EL (cell line): ENCODE measurements at regions not wholly inside any gene's neighbourhood (a gene's known extent, or its start where the extent isn't known, plus 50 kb on each side); places are given as distances from the start of the nearest gene placed in this dataset.
A peak's percentile ranks its signal among the peaks of the same experiment; 100 is the strongest.
"Not testable (repeated sequence)": the region's sequence is repeated elsewhere in the genome, so short reads cannot be mapped to it uniquely, and the experiment has no call there.

ENCODE experiments used
- DNase-seq: peaks from one replicate; pipeline ENCODE4 v3.0.0-alpha.2; 2016

GRCh38 chr15:70237626-70238025 is 139.9 kb upstream of the TLE3 start:
- peak; percentile 26 for DNase-seq

GRCh38 chr15:70236341-70237086 is 138.8 kb upstream of the TLE3 start:
- DNase-seq, result peak; percentile 90

- no peak for DNase-seq
Observed at GRCh38 chr15:70235347-70235746, 137.6 kb upstream of the TLE3 start.

GRCh38 chr15:70234256-70234905 is 136.7 kb upstream of the TLE3 start:
- peak; percentile 90 for DNase-seq

- DNase-seq, result no peak
Observed at GRCh38 chr15:70231484-70231883, 133.8 kb upstream of the TLE3 start.

- not testable (repeated sequence) for DNase-seq
Observed at GRCh38 chr15:70227918-70228317, 130.2 kb upstream of the TLE3 start.

- DNase-seq, result no peak
Observed at GRCh38 chr15:70227147-70227546, 129.4 kb upstream of the TLE3 start.

GRCh38 chr15:70226337-70226980 is 128.7 kb upstream of the TLE3 start:
- no peak for DNase-seq

- no peak for DNase-seq
Observed at GRCh38 chr15:70225416-70225815, 127.7 kb upstream of the TLE3 start.

- DNase-seq, result no peak
Observed at GRCh38 chr15:70222606-70223005, 124.9 kb upstream of the TLE3 start.

- no peak for DNase-seq
Observed at GRCh38 chr15:70220490-70221096, 122.9 kb upstream of the TLE3 start.

- DNase-seq, result no peak
Observed at GRCh38 chr15:70219966-70220365, 122.2 kb upstream of the TLE3 start.

GRCh38 chr15:70219256-70219895 is 121.7 kb upstream of the TLE3 start:
- DNase-seq, result no peak

- DNase-seq, result no peak
Observed at GRCh38 chr15:70217226-70218160, 119.8 kb upstream of the TLE3 start.

- no peak for DNase-seq
Observed at GRCh38 chr15:70215951-70216350, 118.2 kb upstream of the TLE3 start.

GRCh38 chr15:70214941-70215635 is 117.4 kb upstream of the TLE3 start:
- DNase-seq, result no peak

GRCh38 chr15:70214276-70214675 is 116.6 kb upstream of the TLE3 start:
- no peak for DNase-seq

- DNase-seq, result no peak
Observed at GRCh38 chr15:70213794-70214193, 116.1 kb upstream of the TLE3 start.

GRCh38 chr15:70212963-70213315 is 115.2 kb upstream of the TLE3 start:
- DNase-seq, result no peak

- DNase-seq, result no peak
Observed at GRCh38 chr15:70212286-70212962, 114.7 kb upstream of the TLE3 start.

GRCh38 chr15:70210528-70210927 is 112.8 kb upstream of the TLE3 start:
- no peak for DNase-seq
